ENCODE measurements at regions not wholly inside any gene's neighbourhood (a gene's known extent, or its start where the extent isn't known, plus 50 kb on each side); places are given as distances from the start of the nearest gene placed in this dataset.

GRCh38 chr7:81648716-81649115, 121.1 kb downstream of the HGF start:
- H3K4me3 Mint-ChIP-seq: no peak overlapping the region
- no peak overlapping the region for H3K27ac Mint-ChIP-seq
- H3K36me3 Mint-ChIP-seq (ENCODE audit: low read depth): no peaks in the 10 kb centered on the region
- intact Hi-C loops (cut with micrococcal nuclease): no loop called here
- H3K27me3 Mint-ChIP-seq (ENCODE audit: insufficient read depth): no peaks in the 10 kb centered on the region
- DNase-seq (ENCODE audit: low spot score): no peak
- no peaks in the 10 kb centered on the region for H3K4me1 Mint-ChIP-seq (ENCODE audit: low read depth)
- H3K9me3 Mint-ChIP-seq: peaks cover 17% of the 10 kb centered on the region

- H3K4me3 Mint-ChIP-seq: no peak overlapping the region
- H3K27ac Mint-ChIP-seq: no peak overlapping the region
- H3K9me3 Mint-ChIP-seq: no peaks in the 10 kb centered on the region
- no peaks in the 10 kb centered on the region for H3K4me1 Mint-ChIP-seq (ENCODE audit: low read depth)
- no peak for DNase-seq (ENCODE audit: low spot score)
- no peaks in the 10 kb centered on the region for H3K27me3 Mint-ChIP-seq (ENCODE audit: insufficient read depth)
- intact Hi-C loops (cut with micrococcal nuclease): no loop called here
- H3K36me3 Mint-ChIP-seq (ENCODE audit: low read depth): no peaks in the 10 kb centered on the region
Measured at GRCh38 chr7:81645435-81645834, 124.4 kb downstream of the HGF start.

GRCh38 chr7:81641873-81642272, 128.0 kb downstream of the HGF start:
- DNase-seq (ENCODE audit: low spot score): no peak
- H3K36me3 Mint-ChIP-seq (ENCODE audit: low read depth): no peaks in the 10 kb centered on the region
- H3K9me3 Mint-ChIP-seq: no peaks in the 10 kb centered on the region
- intact Hi-C loops (cut with micrococcal nuclease): no loop called here
- no peak overlapping the region for H3K27ac Mint-ChIP-seq
- no peak overlapping the region for H3K4me3 Mint-ChIP-seq
- no peaks in the 10 kb centered on the region for H3K27me3 Mint-ChIP-seq (ENCODE audit: insufficient read depth)
- no peaks in the 10 kb centered on the region for H3K4me1 Mint-ChIP-seq (ENCODE audit: low read depth)

- no peak overlapping the region for H3K27ac Mint-ChIP-seq
- H3K4me1 Mint-ChIP-seq (ENCODE audit: low read depth): no peaks in the 10 kb centered on the region
- H3K9me3 Mint-ChIP-seq: no peaks in the 10 kb centered on the region
- intact Hi-C loops (cut with micrococcal nuclease): no loop called here
- DNase-seq (ENCODE audit: low spot score): no peak
- no peak overlapping the region for H3K4me3 Mint-ChIP-seq
- no peaks in the 10 kb centered on the region for H3K36me3 Mint-ChIP-seq (ENCODE audit: low read depth)
- no peaks in the 10 kb centered on the region for H3K27me3 Mint-ChIP-seq (ENCODE audit: insufficient read depth)
Measured at GRCh38 chr7:81638198-81638597, 131.6 kb downstream of the HGF start.

GRCh38 chr7:81637534-81637933, 132.3 kb downstream of the HGF start:
- no peaks in the 10 kb centered on the region for H3K4me1 Mint-ChIP-seq (ENCODE audit: low read depth)
- H3K36me3 Mint-ChIP-seq (ENCODE audit: low read depth): no peaks in the 10 kb centered on the region
- H3K27me3 Mint-ChIP-seq (ENCODE audit: insufficient read depth): no peaks in the 10 kb centered on the region
- H3K9me3 Mint-ChIP-seq: no peaks in the 10 kb centered on the region
- H3K4me3 Mint-ChIP-seq: no peak overlapping the region
- DNase-seq (ENCODE audit: low spot score): no peak
- H3K27ac Mint-ChIP-seq: no peak overlapping the region
- intact Hi-C loops (cut with micrococcal nuclease): no loop called here

- Mint-ChIP-seq H3K36me3 (ENCODE audit: low read depth) (no peaks in the 10 kb centered on the region), H3K27me3 (ENCODE audit: insufficient read depth) (no peaks in the 10 kb centered on the region), H3K27ac (no peak overlapping the region), H3K4me1 (ENCODE audit: low read depth) (no peaks in the 10 kb centered on the region), H3K4me3 (no peak overlapping the region), H3K9me3 (no peaks in the 10 kb centered on the region)
- intact Hi-C loops (cut with micrococcal nuclease): no loop called here
- no peak for DNase-seq (ENCODE audit: low spot score)
Measured at GRCh38 chr7:81632418-81632817, 137.4 kb downstream of the HGF start.

- Mint-ChIP-seq H3K36me3 (ENCODE audit: low read depth) (no peaks in the 10 kb centered on the region), H3K4me1 (ENCODE audit: low read depth) (no peaks in the 10 kb centered on the region), H3K9me3 (no peaks in the 10 kb centered on the region), H3K27ac (no peak overlapping the region), H3K27me3 (ENCODE audit: insufficient read depth) (no peaks in the 10 kb centered on the region), H3K4me3 (no peak overlapping the region)
- DNase-seq (ENCODE audit: low spot score): no peak
- intact Hi-C loops (cut with micrococcal nuclease): no loop called here
Measured at GRCh38 chr7:81630600-81630999, 139.2 kb downstream of the HGF start.

GRCh38 chr7:81629702-81630101, 140.1 kb downstream of the HGF start:
- Mint-ChIP-seq H3K4me3 (no peak overlapping the region), H3K27ac (no peak overlapping the region), H3K36me3 (ENCODE audit: low read depth) (no peaks in the 10 kb centered on the region), H3K27me3 (ENCODE audit: insufficient read depth) (no peaks in the 10 kb centered on the region), H3K9me3 (no peaks in the 10 kb centered on the region), H3K4me1 (ENCODE audit: low read depth) (no peaks in the 10 kb centered on the region)
- no peak for DNase-seq (ENCODE audit: low spot score)
- intact Hi-C loops (cut with micrococcal nuclease): no loop called here

GRCh38 chr7:81628951-81629350, 140.9 kb downstream of the HGF start:
- Mint-ChIP-seq H3K4me3 (no peak overlapping the region), H3K27ac (no peak overlapping the region), H3K9me3 (no peaks in the 10 kb centered on the region), H3K36me3 (ENCODE audit: low read depth) (no peaks in the 10 kb centered on the region), H3K4me1 (ENCODE audit: low read depth) (no peaks in the 10 kb centered on the region), H3K27me3 (ENCODE audit: insufficient read depth) (no peaks in the 10 kb centered on the region)
- no peak for DNase-seq (ENCODE audit: low spot score)
- intact Hi-C loops (cut with micrococcal nuclease): no loop called here

- Mint-ChIP-seq H3K27ac (no peak overlapping the region), H3K9me3 (no peaks in the 10 kb centered on the region), H3K4me1 (ENCODE audit: low read depth) (no peaks in the 10 kb centered on the region), H3K27me3 (ENCODE audit: insufficient read depth) (no peaks in the 10 kb centered on the region), H3K36me3 (ENCODE audit: low read depth) (no peaks in the 10 kb centered on the region), H3K4me3 (no peak overlapping the region)
- intact Hi-C loops (cut with micrococcal nuclease): no loop called here
- DNase-seq (ENCODE audit: low spot score): no peak
Measured at GRCh38 chr7:81627536-81628287, 142.1 kb downstream of the HGF start.

- no peaks in the 10 kb centered on the region for H3K27me3 Mint-ChIP-seq (ENCODE audit: insufficient read depth)
- no peaks in the 10 kb centered on the region for H3K4me1 Mint-ChIP-seq (ENCODE audit: low read depth)
- H3K9me3 Mint-ChIP-seq: no peaks in the 10 kb centered on the region
- H3K27ac Mint-ChIP-seq: no peak overlapping the region
- no peak overlapping the region for H3K4me3 Mint-ChIP-seq
- no peak for DNase-seq (ENCODE audit: low spot score)
- no peaks in the 10 kb centered on the region for H3K36me3 Mint-ChIP-seq (ENCODE audit: low read depth)
- intact Hi-C loops (cut with micrococcal nuclease): no loop called here
Measured at GRCh38 chr7:81626008-81626407, 143.8 kb downstream of the HGF start.

GRCh38 chr7:81624650-81625631, 144.9 kb downstream of the HGF start:
- intact Hi-C loops (cut with micrococcal nuclease): no loop called here
- no peak overlapping the region for H3K27ac Mint-ChIP-seq
- no peak for DNase-seq (ENCODE audit: low spot score)
- no peak overlapping the region for H3K4me3 Mint-ChIP-seq
- no peaks in the 10 kb centered on the region for H3K27me3 Mint-ChIP-seq (ENCODE audit: insufficient read depth)
- no peaks in the 10 kb centered on the region for H3K9me3 Mint-ChIP-seq
- H3K4me1 Mint-ChIP-seq (ENCODE audit: low read depth): no peaks in the 10 kb centered on the region
- H3K36me3 Mint-ChIP-seq (ENCODE audit: low read depth): no peaks in the 10 kb centered on the region

- intact Hi-C loops (cut with micrococcal nuclease): no loop called here
- Mint-ChIP-seq H3K27me3 (ENCODE audit: insufficient read depth) (no peaks in the 10 kb centered on the region), H3K36me3 (ENCODE audit: low read depth) (no peaks in the 10 kb centered on the region), H3K9me3 (no peaks in the 10 kb centered on the region), H3K4me3 (no peak overlapping the region), H3K27ac (no peak overlapping the region), H3K4me1 (ENCODE audit: low read depth) (no peaks in the 10 kb centered on the region)
- DNase-seq (ENCODE audit: low spot score): no peak
Measured at GRCh38 chr7:81624021-81624592, 145.7 kb downstream of the HGF start.

Measured in activated T-helper 1 cell treated with anti-CD3 and anti-CD28 coated beads, Interleukin-12 subunit alpha, Interleukin-12 subunit beta, Interleukin-2, Interleukin-4 antibody, amounts not matched to agents 30 ng/mL and 10 ng/mL and 1 ng/mL, durations not matched to agents 14 hours and 24 hours and 36 hours (primary cell).